LoVo (cell line): ENCODE measurements at regions not wholly inside any gene's neighbourhood (a gene's known extent, or its start where the extent isn't known, plus 50 kb on each side); places are given as distances from the start of the nearest gene placed in this dataset.

Experiments
- DNase-seq: peaks from one replicate; pipeline ENCODE4 v3.0.0-alpha.2; 2016; ENCODE audit warnings: low spot score

- DNase-seq = no peak
Measured at GRCh38 chr17:79341222-79341780, 266.7 kb downstream of the ENGASE start.

GRCh38 chr17:79340333-79341221 lies 266.0 kb downstream of the ENGASE start:
- no peak for DNase-seq

GRCh38 chr17:79339321-79339720 lies 264.7 kb downstream of the ENGASE start:
- no peak for DNase-seq

DNA sequence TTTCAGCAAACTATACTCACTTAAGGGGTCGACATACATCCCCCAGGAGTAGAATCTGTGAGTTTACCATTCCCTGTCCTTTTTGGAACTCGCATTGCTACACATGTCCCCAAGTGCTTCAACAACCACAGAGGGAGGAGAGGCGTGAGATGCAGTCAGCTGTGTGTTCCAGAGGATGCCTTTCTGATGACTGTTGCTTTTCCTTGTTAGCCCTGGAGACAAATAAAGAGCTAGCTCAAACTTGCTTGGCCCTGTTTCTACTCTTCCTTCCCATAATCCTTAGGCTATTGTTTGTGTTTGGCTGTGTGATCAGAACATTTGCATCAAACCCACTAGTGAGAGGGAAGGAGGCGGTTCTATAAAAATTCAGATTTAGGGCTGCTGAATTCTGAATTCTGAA lies 264.0 kb downstream of the ENGASE start:
- DNase-seq = no peak

- no peak for DNase-seq
Measured at GRCh38 chr17:79338152-79338551, 263.5 kb downstream of the ENGASE start.

DNA sequence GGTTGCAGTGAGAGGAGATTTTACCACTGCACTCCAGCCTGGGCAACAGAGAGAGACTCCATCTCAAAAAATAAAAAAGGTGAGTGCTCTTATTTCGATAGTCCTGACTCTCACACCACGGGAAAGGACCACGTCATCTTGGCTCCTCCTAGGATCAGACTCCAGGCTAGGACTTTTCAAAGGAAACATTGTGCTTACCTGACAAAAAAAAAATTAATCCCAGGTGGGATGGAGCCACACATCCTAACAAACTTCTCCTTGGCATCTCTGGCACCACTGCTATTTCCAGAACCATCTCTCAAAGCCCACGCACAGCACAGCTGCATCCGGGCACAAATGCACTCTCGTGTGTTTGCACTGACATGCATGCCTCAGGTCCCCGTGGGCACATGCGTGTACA lies 262.4 kb downstream of the ENGASE start:
- DNase-seq = no peak

GRCh38 chr17:79335456-79335855 lies 260.8 kb downstream of the ENGASE start:
- DNase-seq = no peak

DNA sequence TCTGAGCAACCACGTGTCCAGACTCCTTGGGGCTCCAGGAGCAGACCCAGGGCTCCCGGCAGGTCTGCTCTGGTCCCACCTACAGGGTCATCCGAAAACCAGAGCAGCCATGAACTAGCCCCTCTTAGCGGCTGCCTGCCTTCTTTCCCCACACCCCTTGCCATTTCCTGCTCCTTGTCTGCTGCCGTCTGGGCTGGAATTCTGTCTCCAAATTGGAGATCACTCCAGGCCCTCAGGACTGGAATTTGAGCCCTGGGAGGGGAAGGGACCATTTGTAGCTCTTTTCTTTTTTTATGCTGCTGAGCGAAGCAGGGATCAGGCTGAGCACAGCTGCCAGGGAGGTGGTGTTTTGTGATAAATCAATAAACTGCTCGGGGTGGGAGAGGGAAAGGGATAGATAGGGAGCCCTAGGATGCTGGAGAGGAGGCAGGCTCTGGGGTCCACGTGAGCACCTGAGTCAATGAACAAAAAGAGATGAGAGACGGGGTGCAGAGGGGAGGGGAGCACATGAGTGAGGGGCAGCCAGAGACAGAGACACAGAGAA lies 257.5 kb downstream of the ENGASE start:
- DNase-seq = no peak

DNA sequence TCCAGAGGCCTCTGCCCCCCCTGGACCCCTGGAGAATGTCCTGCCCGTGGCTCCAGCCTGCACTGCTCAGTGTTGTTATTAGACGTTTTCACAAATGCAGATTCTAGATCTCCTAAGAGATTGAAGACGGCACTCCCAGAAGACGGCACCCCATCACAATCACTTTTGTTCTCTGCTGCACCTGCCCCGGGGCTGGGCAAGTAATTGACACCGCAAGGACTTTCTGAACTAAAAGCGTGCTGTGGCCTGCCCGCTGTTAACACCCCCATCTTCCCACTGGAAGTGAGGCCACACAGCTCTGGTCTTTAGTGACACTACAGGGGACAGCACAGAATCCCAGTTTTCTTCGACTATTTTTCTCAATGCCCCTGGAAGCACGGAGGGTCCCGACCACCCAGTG lies 256.9 kb downstream of the ENGASE start:
- no peak for DNase-seq

DNA sequence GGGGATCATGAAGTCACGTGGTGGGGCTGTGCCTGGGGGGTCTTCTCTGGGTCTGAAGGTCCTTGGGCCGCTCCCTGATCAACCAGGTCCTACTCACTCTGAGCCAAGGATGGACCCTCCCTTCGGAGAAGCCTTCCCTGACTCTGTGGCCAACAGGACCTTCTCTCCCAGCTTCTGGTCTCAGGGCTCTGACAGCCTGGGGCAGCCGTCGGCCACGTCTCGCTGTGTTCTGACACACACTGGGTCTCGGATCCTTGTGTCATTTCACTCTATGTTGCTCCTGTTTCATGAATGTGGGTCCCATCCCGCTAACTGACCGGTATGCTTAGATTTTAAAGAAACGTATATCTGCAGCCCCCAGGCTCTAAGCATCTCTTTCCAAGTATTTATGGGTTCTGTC lies 256.1 kb downstream of the ENGASE start:
- DNase-seq = no peak

DNA sequence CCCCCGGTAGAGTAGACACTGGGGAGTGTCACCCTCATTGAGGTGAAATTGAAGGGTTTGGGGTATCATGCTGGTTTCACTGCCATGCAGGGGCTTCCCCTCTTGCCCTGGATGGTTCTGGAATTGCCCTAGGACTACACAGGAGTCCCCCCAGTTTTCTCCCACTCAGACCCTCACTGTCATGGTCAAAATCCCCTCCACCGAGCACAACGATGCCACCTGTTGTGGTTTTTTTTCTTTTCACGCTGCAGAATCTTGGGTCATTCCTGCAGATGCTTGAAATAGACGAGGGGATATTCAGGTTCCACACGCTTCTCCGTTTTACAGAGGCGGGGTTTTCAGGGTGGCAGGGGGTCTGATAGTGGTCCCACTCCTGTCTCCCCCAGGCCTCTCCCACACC lies 255.6 kb downstream of the ENGASE start:
- DNase-seq = no peak

DNA sequence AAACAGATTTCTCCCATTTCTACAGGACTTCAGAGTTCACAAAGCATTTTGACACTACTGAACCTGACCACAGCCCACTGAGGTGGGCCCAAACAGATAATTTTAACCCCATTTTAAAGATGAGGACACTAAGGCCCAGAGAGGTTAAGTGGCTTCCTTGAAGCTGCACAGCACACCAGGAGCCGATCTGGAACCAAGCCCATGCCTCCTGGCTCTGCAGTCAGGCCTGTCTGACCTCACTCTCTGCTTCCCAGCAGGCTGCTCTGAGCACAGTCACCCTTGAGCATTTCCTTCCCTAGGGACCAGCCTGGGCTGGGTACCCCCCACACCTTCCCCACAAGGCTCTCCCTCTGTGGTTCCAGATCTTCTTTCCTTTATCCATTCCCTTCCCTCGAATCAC lies 252.2 kb downstream of the ENGASE start:
- DNase-seq = no peak

GRCh38 chr17:79325709-79326430 lies 251.2 kb downstream of the ENGASE start:
- no peak for DNase-seq

DNA sequence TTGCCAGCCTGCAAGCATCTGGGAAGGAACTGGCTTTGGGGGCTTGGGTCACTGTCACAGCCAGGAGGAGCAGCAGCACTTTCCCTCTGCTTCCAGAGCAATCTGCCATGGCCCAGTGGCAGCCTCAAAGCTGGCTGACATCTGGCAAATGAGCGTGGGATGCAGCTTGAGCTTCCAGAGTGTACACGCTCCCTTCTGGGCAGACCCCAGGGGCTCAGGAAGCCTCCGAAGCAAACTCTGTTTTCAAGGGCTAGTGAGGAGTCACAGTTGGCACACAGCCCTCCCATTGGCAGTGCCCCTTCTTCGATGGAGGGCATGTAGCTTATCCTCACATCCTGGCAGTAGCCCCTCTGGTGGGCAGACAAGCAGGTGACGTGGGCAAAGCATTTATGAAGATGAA lies 249.6 kb downstream of the ENGASE start:
- DNase-seq = no peak

- no peak for DNase-seq
Measured at GRCh38 chr17:79323566-79323965, 248.9 kb downstream of the ENGASE start.

DNA sequence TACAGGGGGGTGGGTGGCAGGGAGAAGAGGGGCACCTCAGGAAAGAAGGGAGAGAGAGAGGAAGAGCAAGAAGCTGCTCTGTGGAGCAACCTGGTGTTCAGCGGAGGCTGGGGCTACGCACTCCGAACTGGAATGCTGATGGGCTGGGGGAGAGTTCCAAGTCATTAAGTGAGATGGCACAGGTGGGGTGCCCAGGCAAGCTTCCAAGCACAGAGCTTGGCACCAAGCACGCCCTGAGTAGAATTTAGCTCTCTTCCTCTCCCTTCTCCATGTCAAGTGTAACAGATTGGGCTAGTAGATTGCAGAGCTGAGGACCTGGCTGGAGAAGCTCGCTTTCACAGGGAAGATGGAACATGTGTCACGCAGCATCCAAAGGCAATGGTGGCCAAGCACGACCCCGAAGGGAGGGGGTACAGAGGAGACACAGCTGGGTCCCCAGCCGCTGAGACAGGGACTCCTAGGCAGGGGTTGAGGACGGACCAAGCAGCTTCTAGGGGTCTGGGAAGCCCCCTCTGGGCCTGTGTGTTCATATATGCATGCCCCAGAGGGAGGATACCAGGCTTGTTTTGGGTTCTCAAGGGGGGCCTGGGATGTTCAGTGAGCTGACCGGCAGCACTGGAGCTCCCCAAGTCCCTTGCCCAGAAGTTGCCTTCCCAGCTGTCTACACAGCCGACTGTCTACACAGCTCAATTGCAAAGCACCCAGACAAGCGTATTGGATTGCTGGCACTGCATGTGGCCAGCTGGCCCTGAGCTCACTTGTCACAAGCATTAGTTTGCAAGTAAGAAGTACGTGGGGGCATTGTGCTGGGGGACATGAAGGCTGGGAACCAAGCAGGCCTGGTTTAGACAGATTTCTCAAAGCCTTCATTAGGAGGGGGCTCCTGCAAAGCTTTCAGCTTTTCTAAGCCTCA lies 247.8 kb downstream of the ENGASE start:
- no peak for DNase-seq

- no peak for DNase-seq
Measured at GRCh38 chr17:79320331-79320730, 245.7 kb downstream of the ENGASE start.

DNA sequence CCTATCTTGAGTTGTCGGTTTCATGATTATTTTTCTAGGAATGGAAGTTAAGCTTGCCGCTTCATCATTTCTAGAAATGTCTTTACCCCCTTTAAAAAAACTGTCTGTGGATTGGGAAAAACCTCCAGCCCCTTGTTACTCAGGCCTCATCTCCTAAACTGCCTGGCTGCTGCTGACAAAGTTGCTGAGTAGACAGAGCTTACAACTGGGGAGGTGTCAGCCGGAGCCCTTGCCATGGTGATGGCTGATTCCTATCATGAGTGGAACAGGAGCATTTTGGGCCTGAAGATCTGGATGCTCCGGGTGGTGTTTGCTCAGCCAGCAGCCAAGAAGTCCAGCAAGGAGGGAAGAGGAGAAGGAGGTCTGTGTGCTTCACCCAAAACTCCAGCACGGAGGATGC lies 243.3 kb downstream of the ENGASE start:
- no peak for DNase-seq

DNA sequence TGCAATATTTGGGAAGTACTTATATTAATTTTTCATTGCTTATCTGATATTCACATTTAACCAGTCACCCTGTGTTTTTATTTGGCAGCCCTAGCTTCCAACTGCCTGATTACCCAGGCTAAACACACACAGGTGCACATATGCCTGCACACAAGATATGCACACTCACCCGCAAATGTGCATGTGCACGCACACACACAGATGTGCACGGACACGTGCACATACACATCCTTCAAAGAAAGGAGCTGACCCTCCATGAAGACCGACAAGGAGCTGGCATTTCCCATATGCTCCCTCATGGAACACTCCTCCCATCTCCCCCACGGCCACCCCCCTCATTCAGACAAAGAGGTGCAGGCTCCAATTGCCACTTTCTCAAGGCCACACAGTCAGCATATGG lies 242.2 kb downstream of the ENGASE start:
- no peak for DNase-seq

DNA sequence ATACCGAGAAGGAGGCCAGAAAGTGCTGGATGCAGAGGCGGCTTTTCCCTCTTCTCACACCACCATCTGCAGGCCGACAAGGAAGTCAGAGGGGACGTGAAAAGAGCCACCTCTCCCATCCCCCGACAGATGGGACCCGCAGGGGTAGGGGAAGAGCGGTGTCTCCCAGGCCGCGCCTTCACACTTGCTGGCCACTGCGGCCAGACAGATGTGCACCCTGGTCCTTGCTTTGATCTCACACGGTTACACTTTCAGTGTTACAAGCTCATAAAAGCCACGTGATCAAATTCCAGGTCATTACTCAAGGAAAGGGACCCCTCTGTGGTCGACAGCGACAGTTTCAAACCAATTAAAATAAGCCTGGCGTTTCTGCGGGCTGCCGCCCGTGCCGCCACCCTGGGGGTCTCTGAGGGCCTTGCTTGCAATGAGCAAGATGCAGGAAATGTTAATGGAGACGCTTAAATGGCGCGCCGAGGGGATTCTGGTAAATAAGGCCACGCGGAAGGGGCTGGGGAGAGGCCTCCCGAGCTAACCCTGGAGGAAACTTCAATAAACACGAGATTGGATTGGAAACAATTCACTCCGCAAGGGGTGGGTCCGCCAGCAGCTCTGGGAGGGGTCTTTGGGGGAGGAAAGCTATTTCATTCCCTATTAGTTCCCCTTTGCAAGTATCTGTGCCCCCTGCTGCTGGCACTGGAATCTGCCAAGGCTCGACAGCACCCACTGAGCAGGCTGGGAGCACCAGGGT lies 240.9 kb downstream of the ENGASE start:
- no peak for DNase-seq
